ENCODE measurements at regions not wholly inside any gene's neighbourhood (a gene's known extent, or its start where the extent isn't known, plus 50 kb on each side); places are given as distances from the start of the nearest gene placed in this dataset.
A peak's percentile ranks its signal among the peaks of the same experiment; 100 is the strongest.
"Not testable (repeated sequence)": the region's sequence is repeated elsewhere in the genome, so short reads cannot be mapped to it uniquely, and the experiment has no call there.

GRCh38 chr5:42960506-42960905 lies 79.6 kb downstream of the ANXA2R start:
- no peak for ATAC-seq (replicated peaks)
- H3K36me3 Mint-ChIP-seq (ENCODE audit: low read depth): no peaks in the 10 kb centered on the region
- no peak overlapping the region for H3K27ac Mint-ChIP-seq
- no peak overlapping the region for H3K4me3 Mint-ChIP-seq
- H3K27me3 Mint-ChIP-seq: no peaks in the 10 kb centered on the region
- no peaks in the 10 kb centered on the region for H3K4me1 Mint-ChIP-seq
- no peaks in the 10 kb centered on the region for H3K9me3 Mint-ChIP-seq

- Mint-ChIP-seq H3K9me3 (no peaks in the 10 kb centered on the region), H3K4me1 (no peaks in the 10 kb centered on the region), H3K4me3 (no peak overlapping the region), H3K36me3 (ENCODE audit: low read depth) (no peaks in the 10 kb centered on the region), H3K27ac (no peak overlapping the region), H3K27me3 (no peaks in the 10 kb centered on the region)
- ATAC-seq (replicated peaks): no peak
Observed at GRCh38 chr5:42956551-42956950, 83.6 kb downstream of the ANXA2R start.

- H3K4me3 Mint-ChIP-seq: peak overlapping the region; percentile 96
- H3K36me3 Mint-ChIP-seq (ENCODE audit: low read depth): peaks cover 4% of the 10 kb centered on the region
- H3K27ac Mint-ChIP-seq: no peak overlapping the region
- peaks cover 12% of the 10 kb centered on the region for H3K4me1 Mint-ChIP-seq
- ATAC-seq (replicated peaks): no peak
- H3K27me3 Mint-ChIP-seq: no peaks in the 10 kb centered on the region
- no peaks in the 10 kb centered on the region for H3K9me3 Mint-ChIP-seq
Observed at GRCh38 chr5:42953041-42953440, 87.1 kb downstream of the ANXA2R start.

GRCh38 chr5:42952578-42952974 lies 87.5 kb downstream of the ANXA2R start:
- Mint-ChIP-seq H3K27ac (peak overlapping the region; percentile 97), H3K9me3 (no peaks in the 10 kb centered on the region)
- ATAC-seq (replicated peaks): no peak

GRCh38 chr5:42951293-42951840 lies 88.8 kb downstream of the ANXA2R start:
- H3K9me3 Mint-ChIP-seq: no peaks in the 10 kb centered on the region
- peak; percentile 58 for ATAC-seq (replicated peaks)
- H3K4me3 Mint-ChIP-seq: peak overlapping the region; percentile 96
- H3K27ac Mint-ChIP-seq: peak overlapping the region; percentile 97
- H3K4me1 Mint-ChIP-seq: peaks cover 12% of the 10 kb centered on the region
- H3K36me3 Mint-ChIP-seq (ENCODE audit: low read depth): peaks cover 4% of the 10 kb centered on the region
- no peaks in the 10 kb centered on the region for H3K27me3 Mint-ChIP-seq

More at GRCh38 chr5:42952578-42952974, 87.5 kb downstream of the ANXA2R start:
- Mint-ChIP-seq H3K36me3 (ENCODE audit: low read depth) (peaks cover 4% of the 10 kb centered on the region), H3K4me1 (peaks cover 12% of the 10 kb centered on the region), H3K4me3 (peak overlapping the region; percentile 96), H3K27me3 (no peaks in the 10 kb centered on the region)

- Mint-ChIP-seq H3K4me3 (peak overlapping the region; percentile 96), H3K27me3 (no peaks in the 10 kb centered on the region), H3K36me3 (ENCODE audit: low read depth) (peaks cover 4% of the 10 kb centered on the region), H3K4me1 (peaks cover 12% of the 10 kb centered on the region), H3K9me3 (no peaks in the 10 kb centered on the region), H3K27ac (peak overlapping the region; percentile 97)
- peak; percentile 74 for ATAC-seq (replicated peaks)
Observed at GRCh38 chr5:42950456-42951292, 89.4 kb downstream of the ANXA2R start.

GRCh38 chr5:42950116-42950455 lies 90.0 kb downstream of the ANXA2R start:
- Mint-ChIP-seq H3K4me1 (peaks cover 12% of the 10 kb centered on the region), H3K36me3 (ENCODE audit: low read depth) (peaks cover 4% of the 10 kb centered on the region), H3K27me3 (no peaks in the 10 kb centered on the region), H3K4me3 (peak overlapping the region; percentile 96), H3K9me3 (no peaks in the 10 kb centered on the region), H3K27ac (peak overlapping the region; percentile 97)
- no peak for ATAC-seq (replicated peaks)

- ATAC-seq (replicated peaks): peak; percentile 35
- peaks cover 12% of the 10 kb centered on the region for H3K4me1 Mint-ChIP-seq
- H3K36me3 Mint-ChIP-seq (ENCODE audit: low read depth): peaks cover 4% of the 10 kb centered on the region
- H3K27me3 Mint-ChIP-seq: no peaks in the 10 kb centered on the region
- H3K27ac Mint-ChIP-seq: peak overlapping the region; percentile 97
- peak overlapping the region; percentile 96 for H3K4me3 Mint-ChIP-seq
- no peaks in the 10 kb centered on the region for H3K9me3 Mint-ChIP-seq
Observed at GRCh38 chr5:42949348-42950115, 90.6 kb downstream of the ANXA2R start.

- ATAC-seq (replicated peaks): no peak
- peak overlapping the region; percentile 97 for H3K27ac Mint-ChIP-seq
- peak overlapping the region; percentile 96 for H3K4me3 Mint-ChIP-seq
- H3K9me3 Mint-ChIP-seq: no peaks in the 10 kb centered on the region
- H3K36me3 Mint-ChIP-seq (ENCODE audit: low read depth): peaks cover 4% of the 10 kb centered on the region
- no peaks in the 10 kb centered on the region for H3K27me3 Mint-ChIP-seq
- H3K4me1 Mint-ChIP-seq: peaks cover 12% of the 10 kb centered on the region
Observed at GRCh38 chr5:42948961-42949347, 91.2 kb downstream of the ANXA2R start.

GRCh38 chr5:42944989-42945388 lies 95.1 kb downstream of the ANXA2R start:
- Mint-ChIP-seq H3K27me3 (no peaks in the 10 kb centered on the region), H3K4me3 (no peak overlapping the region), H3K9me3 (no peaks in the 10 kb centered on the region), H3K27ac (no peak overlapping the region), H3K36me3 (ENCODE audit: low read depth) (no peaks in the 10 kb centered on the region), H3K4me1 (peaks cover 12% of the 10 kb centered on the region)
- no peak for ATAC-seq (replicated peaks)

- Mint-ChIP-seq H3K27me3 (no peaks in the 10 kb centered on the region), H3K4me3 (no peak overlapping the region), H3K9me3 (no peaks in the 10 kb centered on the region), H3K27ac (no peak overlapping the region), H3K4me1 (peaks cover 2% of the 10 kb centered on the region), H3K36me3 (ENCODE audit: low read depth) (no peaks in the 10 kb centered on the region)
- ATAC-seq (replicated peaks): no peak
Observed at GRCh38 chr5:42943931-42944631, 96.0 kb downstream of the ANXA2R start.

GRCh38 chr5:42940853-42941252 lies 99.3 kb downstream of the ANXA2R start:
- no peak overlapping the region for H3K4me3 Mint-ChIP-seq
- no peak for ATAC-seq (replicated peaks)
- no peak overlapping the region for H3K27ac Mint-ChIP-seq
- H3K9me3 Mint-ChIP-seq: no peaks in the 10 kb centered on the region
- H3K36me3 Mint-ChIP-seq (ENCODE audit: low read depth): no peaks in the 10 kb centered on the region
- no peaks in the 10 kb centered on the region for H3K27me3 Mint-ChIP-seq
- no peaks in the 10 kb centered on the region for H3K4me1 Mint-ChIP-seq

GRCh38 chr5:42932011-42932410 lies 108.1 kb downstream of the ANXA2R start:
- not testable (repeated sequence) for H3K9me3 Mint-ChIP-seq; H3K27ac Mint-ChIP-seq; H3K4me3 Mint-ChIP-seq; H3K4me1 Mint-ChIP-seq; H3K27me3 Mint-ChIP-seq; H3K36me3 Mint-ChIP-seq (ENCODE audit: low read depth); ATAC-seq (replicated peaks)

GRCh38 chr5:42931451-42931850 lies 108.7 kb downstream of the ANXA2R start:
- not testable (repeated sequence) for H3K36me3 Mint-ChIP-seq (ENCODE audit: low read depth); H3K9me3 Mint-ChIP-seq; H3K4me1 Mint-ChIP-seq; ATAC-seq (replicated peaks); H3K27ac Mint-ChIP-seq; H3K27me3 Mint-ChIP-seq; H3K4me3 Mint-ChIP-seq
